Islet of Langerhans (tissue), 1 donor: ENCODE measurements at regions not wholly inside any gene's neighbourhood (a gene's known extent, or its start where the extent isn't known, plus 50 kb on each side); places are given as distances from the start of the nearest gene placed in this dataset.

Source experiments
- FAIRE-seq: peaks from one replicate; lab custom pipeline; 2011; peaks lifted over from hg19 to GRCh38; lab: Jason Lieb, UNC

GRCh38 chrX:16451334-16451733 lies 198.6 kb upstream of the S100G start:
- no peak for FAIRE-seq

GRCh38 chrX:16454926-16455325 lies 195.0 kb upstream of the S100G start:
- no peak for FAIRE-seq

- no peak for FAIRE-seq
Observed at GRCh38 chrX:16457239-16457638, 192.7 kb upstream of the S100G start.

- FAIRE-seq, result no peak
Observed at GRCh38 chrX:16458208-16458607, 191.8 kb upstream of the S100G start.

- no peak for FAIRE-seq
Observed at GRCh38 chrX:16459008-16459407, 190.9 kb upstream of the S100G start.

- FAIRE-seq, result no peak
Observed at GRCh38 chrX:16461968-16462367, 188.0 kb upstream of the S100G start.

GRCh38 chrX:16462912-16463311 lies 187.0 kb upstream of the S100G start:
- no peak for FAIRE-seq

- no peak for FAIRE-seq
Observed at GRCh38 chrX:16464369-16464768, 185.6 kb upstream of the S100G start.

- FAIRE-seq, result no peak
Observed at GRCh38 chrX:16465081-16465876, 184.7 kb upstream of the S100G start.

- no peak for FAIRE-seq
Observed at GRCh38 chrX:16466640-16467432, 183.1 kb upstream of the S100G start.

- no peak for FAIRE-seq
Observed at GRCh38 chrX:16469870-16470269, 180.1 kb upstream of the S100G start.

GRCh38 chrX:16472345-16472744 lies 177.6 kb upstream of the S100G start:
- FAIRE-seq, result peak; percentile 91

- no peak for FAIRE-seq
Observed at GRCh38 chrX:16474511-16474910, 175.4 kb upstream of the S100G start.

- FAIRE-seq, result no peak
Observed at GRCh38 chrX:16476009-16476408, 173.9 kb upstream of the S100G start.

- FAIRE-seq, result no peak
Observed at GRCh38 chrX:16476692-16477091, 173.3 kb upstream of the S100G start.

GRCh38 chrX:16479206-16479869 lies 170.6 kb upstream of the S100G start:
- peak; percentile 91 for FAIRE-seq

- no peak for FAIRE-seq
Observed at GRCh38 chrX:16480049-16480448, 169.9 kb upstream of the S100G start.

GRCh38 chrX:16484338-16484737 lies 165.6 kb upstream of the S100G start:
- FAIRE-seq, result peak; percentile 60

GRCh38 chrX:16487620-16488385 lies 162.2 kb upstream of the S100G start:
- FAIRE-seq, result no peak

- no peak for FAIRE-seq
Observed at GRCh38 chrX:16488959-16489358, 161.0 kb upstream of the S100G start.

GRCh38 chrX:16491461-16491860 lies 158.5 kb upstream of the S100G start:
- FAIRE-seq, result no peak

- no peak for FAIRE-seq
Observed at GRCh38 chrX:16496175-16496574, 153.8 kb upstream of the S100G start.
